GM21390 (cell line): ENCODE measurements at regions not wholly inside any gene's neighbourhood (a gene's known extent, or its start where the extent isn't known, plus 50 kb on each side); places are given as distances from the start of the nearest gene placed in this dataset.

ENCODE experiments used
- ATAC-seq: cut with Tn5 transposase; IDR thresholded peaks from one replicate; pipeline ENCODE4 v1.9.1; 2021; ENCODE audit not compliant: unreplicated experiment

DNA sequence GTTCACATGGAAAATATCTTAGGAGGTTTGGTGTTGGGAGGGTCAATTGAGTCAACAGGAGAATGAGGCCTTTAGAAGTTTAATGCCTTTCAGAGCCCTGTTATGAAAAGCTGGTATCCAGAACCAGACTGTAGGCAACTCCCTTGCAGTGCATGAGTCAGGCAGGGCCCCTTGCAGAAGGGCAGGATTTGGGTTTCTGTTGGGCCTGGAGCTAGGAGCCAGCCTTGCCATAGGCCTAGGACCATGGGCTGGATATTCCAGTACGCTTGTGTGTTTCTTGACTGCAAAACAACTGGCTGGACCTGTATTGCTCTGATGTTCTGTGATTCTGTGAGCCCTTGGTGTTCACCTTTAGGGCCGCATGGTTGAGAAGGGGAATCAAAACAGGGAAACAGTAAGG, 121.8 kb upstream of the ADRA1D start:
- no peak for ATAC-seq

GRCh38 chr20:4369798-4370124, 120.7 kb upstream of the ADRA1D start:
- no peak for ATAC-seq

DNA sequence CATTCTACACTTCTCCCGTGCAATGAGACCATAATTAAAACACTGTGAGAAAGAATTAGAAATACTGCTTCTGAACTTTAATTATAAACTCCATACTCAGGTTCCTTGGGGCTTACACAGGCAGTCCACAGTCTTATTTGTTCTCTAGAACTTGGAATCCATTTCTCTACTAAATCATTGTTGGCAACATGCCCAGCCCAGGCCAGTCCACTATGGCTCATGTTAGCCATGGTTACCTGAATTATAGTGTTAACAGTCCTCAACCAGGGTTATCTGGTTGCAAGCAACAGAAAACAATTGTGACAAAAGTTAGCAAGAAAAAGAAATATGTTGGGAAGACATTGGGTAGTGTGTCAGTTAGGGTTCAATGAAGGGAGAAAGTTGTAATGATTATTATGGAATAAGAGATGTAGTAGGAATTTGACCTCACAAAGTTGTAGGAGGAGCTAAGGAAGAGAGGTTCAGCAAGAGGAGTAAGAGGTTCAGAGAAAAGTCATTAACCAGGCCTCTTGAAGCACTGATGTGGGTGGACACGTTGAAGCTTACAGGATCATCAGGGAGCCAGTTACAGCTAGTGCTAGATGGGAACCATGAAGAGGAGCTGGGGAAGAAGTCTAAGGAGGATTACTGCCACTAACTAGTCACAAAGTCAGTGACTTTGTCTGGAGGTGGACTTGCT, 120.2 kb upstream of the ADRA1D start:
- no peak for ATAC-seq

DNA sequence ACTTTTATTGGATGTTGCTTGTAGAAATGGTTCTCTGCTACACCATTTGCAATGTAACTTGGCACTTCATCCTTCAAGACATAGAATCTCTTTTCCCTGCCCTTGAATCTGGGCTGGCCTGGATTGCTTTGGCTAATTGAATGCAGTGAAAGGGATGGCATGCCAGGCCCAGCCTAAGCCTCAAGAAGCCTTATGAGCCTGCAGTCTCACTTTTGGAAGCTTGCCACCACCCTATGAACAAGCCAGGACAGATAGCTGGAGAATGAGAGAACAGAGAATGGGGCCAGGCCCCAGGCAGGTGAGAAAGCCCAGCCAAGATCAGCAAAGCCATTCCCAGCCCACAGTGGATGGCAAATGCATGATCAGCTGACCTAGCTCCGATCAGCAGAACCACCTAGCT, 117.0 kb upstream of the ADRA1D start:
- ATAC-seq: no peak

- ATAC-seq: no peak
Observed at GRCh38 chr20:4358552-4358951, 109.5 kb upstream of the ADRA1D start.

DNA sequence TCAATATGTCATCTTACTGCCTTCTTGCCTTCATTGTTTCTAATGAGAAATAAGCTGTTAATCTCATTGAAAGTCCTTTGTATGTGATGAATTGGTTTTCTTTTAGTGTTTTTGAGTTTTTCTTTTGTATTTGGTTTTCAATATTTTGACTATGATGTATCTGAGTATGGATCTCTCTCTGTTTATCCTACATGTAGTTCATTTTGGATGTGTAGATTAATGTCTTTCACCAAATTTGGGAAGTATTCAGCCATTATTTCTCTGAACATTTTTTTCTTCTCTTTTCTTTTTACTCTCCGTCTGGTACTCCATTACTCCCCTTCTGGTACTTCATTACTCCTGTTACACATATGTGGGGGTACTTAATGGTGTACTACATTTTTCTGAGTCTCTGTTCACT, 103.3 kb upstream of the ADRA1D start:
- ATAC-seq: no peak

DNA sequence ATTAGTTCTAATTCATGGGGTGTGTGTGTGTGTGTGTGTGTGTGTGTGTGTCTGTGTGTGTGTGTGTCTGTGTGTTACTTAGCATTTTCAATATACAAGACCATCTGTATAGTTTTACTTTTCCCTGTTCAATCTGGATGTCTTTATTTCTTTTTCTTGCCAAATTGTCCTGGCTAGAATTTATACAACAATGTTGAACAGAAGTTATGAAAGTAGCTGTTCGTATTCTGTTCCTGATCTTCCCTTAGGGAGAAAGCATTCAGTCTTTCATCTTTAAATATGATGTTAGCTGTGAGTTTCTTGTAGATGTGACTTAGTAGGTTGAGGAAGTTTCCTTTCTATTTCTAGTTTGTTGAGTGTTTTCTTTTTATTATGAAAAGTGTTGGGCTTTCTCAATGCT, 101.0 kb upstream of the ADRA1D start:
- no peak for ATAC-seq

DNA sequence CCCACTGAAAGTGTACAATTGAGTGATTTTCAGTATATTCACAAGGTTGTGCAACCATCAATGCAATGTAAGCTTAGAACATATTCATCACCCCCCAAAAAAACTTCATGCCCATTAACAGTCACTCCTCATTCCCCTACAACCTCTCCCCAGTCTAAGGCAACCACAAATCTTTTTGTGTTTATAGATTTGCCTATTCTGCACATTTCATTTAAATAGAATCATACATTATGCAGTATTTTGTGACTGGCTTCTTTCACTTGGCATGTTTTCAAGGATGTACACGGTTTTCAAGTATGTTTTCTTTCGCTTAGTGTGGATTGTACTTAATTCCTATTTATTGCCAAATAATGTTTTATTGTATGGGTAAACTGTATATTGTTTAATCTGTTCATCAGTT, 95.6 kb upstream of the ADRA1D start:
- ATAC-seq: no peak

- no peak for ATAC-seq
Observed at GRCh38 chr20:4342609-4343008, 93.5 kb upstream of the ADRA1D start.

GRCh38 chr20:4341804-4342485, 92.9 kb upstream of the ADRA1D start:
- no peak for ATAC-seq

GRCh38 chr20:4335722-4336121, 86.6 kb upstream of the ADRA1D start:
- no peak for ATAC-seq

GRCh38 chr20:4332121-4332860, 83.2 kb upstream of the ADRA1D start:
- no peak for ATAC-seq

GRCh38 chr20:4330011-4330410, 80.9 kb upstream of the ADRA1D start:
- no peak for ATAC-seq

GRCh38 chr20:4329232-4329631, 80.1 kb upstream of the ADRA1D start:
- no peak for ATAC-seq

GRCh38 chr20:4328541-4328940, 79.5 kb upstream of the ADRA1D start:
- ATAC-seq: no peak

GRCh38 chr20:4327956-4328355, 78.9 kb upstream of the ADRA1D start:
- ATAC-seq: no peak

- ATAC-seq: no peak
Observed at GRCh38 chr20:4326195-4327065, 77.3 kb upstream of the ADRA1D start.

DNA sequence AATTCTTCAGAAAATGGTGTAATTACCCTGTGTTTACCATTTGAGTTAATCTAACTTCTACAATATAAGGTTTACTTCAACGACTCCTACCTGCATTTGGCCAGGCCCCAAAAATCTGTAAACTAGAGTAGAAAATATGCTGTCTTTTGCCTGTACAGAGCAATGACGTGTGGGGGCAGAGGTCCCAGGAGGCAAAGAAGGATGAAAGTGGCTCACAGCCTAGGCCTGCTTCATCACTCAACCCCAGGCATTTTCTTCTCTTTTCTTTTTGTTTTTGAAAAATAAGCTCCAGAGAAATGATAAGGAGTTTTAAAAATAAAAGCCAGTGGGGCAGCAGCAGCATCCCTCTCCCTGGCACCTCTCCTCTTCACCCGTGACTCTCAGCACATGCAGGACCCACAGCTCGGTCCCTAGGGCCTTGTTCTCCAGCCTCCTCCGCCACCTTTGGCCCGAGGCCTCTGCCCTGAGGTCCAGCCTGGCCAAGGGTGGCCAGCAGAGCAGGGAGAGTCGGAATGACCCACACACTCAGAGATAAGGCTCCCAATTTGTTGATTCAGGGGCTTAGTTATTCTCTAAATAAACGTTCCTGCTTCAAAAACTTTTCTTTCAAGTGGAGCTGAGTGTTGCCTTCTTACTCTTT, 76.6 kb upstream of the ADRA1D start:
- ATAC-seq: no peak

DNA sequence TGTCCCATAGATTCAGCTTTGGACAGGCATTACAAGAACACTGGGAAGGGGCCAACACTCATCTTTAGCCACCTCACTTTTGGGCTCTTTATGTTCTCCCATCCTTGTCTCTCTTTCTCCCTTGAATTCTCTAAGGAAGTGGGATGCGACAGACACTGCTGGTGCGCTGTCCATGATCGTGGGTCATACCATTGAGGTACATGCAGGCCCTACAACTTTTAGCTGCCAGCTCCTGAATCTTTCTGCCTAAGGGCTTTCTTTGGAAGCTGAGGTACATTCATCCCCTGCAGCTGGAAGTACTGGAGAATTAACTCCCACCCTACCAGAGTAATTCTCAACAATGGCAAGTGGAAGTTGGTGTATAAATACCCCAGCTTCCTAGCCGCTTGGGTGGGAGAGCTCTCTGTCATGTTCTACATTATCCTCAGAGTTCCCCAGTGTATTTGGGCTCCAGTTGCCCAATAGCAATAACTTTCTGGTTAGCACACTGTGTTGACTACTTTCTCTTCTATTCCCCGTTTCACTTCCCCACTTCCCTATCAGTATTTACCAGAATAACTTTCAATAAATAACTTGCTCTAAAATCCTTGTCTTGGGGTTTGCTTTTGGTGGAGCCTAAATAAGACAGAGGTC, 75.6 kb upstream of the ADRA1D start:
- ATAC-seq: no peak

DNA sequence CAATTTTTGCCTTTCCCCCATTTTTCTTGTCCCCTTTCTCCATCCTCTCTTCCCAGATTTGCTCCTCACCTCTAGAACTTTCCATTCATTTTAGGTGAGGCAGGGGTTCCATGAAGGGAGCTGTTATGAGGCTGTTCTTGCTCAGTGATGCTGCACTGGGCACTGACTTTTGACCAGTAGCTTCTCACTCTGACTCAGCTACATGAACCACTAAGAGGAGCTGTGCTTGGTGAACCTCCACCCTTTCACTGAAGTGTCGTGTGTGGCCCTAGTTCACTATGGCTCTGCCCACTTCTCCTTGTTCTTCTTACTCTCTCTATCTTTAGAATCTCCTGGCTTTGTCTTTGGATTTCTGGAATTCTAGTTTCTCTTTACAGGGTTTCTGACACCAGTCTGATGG, 73.4 kb upstream of the ADRA1D start:
- no peak for ATAC-seq
